Right ventricle myocardium inferior (tissue), 1 donor: ENCODE measurements at regions not wholly inside any gene's neighbourhood (a gene's known extent, or its start where the extent isn't known, plus 50 kb on each side); places are given as distances from the start of the nearest gene placed in this dataset.
A peak's percentile ranks its signal among the peaks of the same experiment; 100 is the strongest.

ENCODE experiments used
- ATAC-seq: fragments of 200-7000 bp; cut with Tn5 transposase; one replicate; pipeline ENCODE4 v1.9.1; 2020; ENCODE audit warnings: mild to moderate bottlenecking, moderate library complexity
- DNase-seq: peaks from one replicate; pipeline ENCODE4 v3.0.0; 2021; ENCODE audit errors: missing footprints
- intact Hi-C: fragments of 100-400 bp; cut with DNase I; formaldehyde crosslinking; loops from one replicate; pipeline ENCODE4 v1.11.0; 2022
- donor health status: DM: no; HTN: yes; CAD: no; lungs with severe emphysema.

- intact Hi-C loops: no loop called here
- ATAC-seq (no peak), DNase-seq (no peak)
These were observed 222.4 kb downstream of the UNC5CL start for GRCh38 chr6:40816601-40817000.

DNA sequence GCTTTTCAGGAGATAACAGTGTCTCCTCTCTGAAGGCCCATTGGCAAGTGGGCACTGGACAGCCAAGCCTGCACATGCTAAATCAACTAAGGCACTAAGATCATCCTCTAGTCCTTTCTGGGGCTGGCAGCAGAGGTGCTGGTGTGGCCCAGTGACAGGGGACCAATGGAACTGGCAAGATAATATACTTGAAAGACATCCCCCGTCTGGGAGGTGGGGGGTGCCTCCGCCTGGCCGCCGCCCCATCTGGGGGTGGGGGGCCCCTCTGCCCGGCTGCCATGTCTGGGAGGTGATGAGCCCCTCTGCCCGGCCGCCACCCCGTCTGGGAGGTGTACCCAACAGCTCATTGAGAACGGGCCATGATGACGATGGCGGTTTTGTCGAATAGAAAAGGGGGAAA, 223.3 kb downstream of the UNC5CL start:
- ATAC-seq (no peak), DNase-seq (no peak)
- intact Hi-C loops: no loop called here

- intact Hi-C loops: no loop called here
- no peak for ATAC-seq
- no peak for DNase-seq
These were observed 223.0 kb upstream of the LRFN2 start for GRCh38 chr6:40810171-40810570.

DNA sequence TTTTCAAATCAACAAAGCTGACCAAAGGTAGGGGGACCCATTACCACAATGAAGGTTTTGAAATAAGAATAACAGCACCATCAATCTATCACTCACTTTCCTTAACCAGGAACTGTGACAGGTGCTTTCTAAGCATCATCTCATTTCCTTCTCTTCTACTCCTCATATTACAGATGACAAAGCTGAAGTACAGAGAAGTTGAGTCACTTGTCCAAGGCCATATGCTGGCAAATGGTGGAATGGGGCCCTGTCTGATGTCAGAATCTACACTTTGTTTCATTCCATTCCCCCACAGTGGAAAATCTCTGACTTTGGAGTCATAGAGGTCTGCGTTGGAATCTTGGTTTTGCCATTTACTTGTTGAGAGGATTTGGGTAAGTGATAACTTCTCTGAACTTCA, 222.5 kb upstream of the LRFN2 start:
- no peak for DNase-seq
- no peak for ATAC-seq
- intact Hi-C loops: no loop called here

GRCh38 chr6:40807484-40807883, 220.3 kb upstream of the LRFN2 start:
- ATAC-seq: no peak
- intact Hi-C loops: no loop called here
- DNase-seq: no peak

DNA sequence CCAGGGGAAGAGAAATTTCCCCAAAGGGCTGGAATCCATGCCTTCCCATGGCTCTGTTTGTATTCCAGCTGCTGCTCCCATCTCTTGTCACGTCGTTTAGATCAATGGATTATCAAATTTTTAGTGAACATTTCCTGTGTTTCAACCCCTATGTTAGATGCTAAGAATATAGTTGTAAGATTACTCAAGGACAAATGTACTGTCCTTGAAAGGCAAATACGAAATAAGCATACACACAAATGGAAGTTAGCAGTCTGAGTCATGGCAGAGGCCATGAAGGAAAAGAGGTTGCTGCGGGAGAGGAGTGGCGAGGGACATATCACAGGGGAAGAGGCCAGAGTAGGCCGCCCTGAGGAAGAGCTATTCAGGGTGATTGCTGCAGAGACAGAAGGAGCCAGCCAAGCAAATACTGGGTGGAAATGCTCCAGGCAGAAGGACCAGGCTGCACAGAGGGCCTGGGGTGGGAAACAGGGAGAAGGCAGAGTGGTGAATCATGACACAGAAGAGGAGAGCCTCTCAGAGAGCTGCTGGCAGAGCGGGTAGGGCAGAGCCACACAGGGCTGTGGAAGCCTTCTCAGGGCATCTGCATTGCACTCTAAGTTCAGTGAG, 219.2 kb upstream of the LRFN2 start:
- no peak for ATAC-seq
- intact Hi-C loops: no loop called here
- no peak for DNase-seq

GRCh38 chr6:40805336-40805735, 218.2 kb upstream of the LRFN2 start:
- intact Hi-C loops: no loop called here
- DNase-seq: no peak
- ATAC-seq: no peak

DNA sequence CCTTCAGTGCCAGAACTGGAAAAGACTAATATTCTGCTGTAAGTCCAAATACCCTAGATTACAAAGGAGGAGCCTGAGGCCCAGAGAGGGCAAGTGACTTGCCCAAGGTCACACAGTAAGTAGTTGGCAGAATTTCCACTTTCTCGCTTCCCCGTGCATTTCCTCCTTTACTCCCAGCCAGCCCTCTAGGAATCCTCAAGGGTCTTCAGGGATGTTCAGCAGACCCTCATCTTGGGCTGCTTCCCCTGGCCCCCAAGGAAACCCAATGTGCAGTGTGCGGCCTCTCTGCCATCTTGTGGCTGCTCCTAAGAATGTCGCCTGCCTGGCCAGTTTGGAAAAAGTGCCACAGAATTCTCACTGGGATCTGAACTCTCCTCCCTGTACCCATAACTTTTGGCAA, 217.7 kb upstream of the LRFN2 start:
- no peak for DNase-seq
- ATAC-seq: no peak
- intact Hi-C loops: no loop called here

GRCh38 chr6:40803897-40804702, 216.9 kb upstream of the LRFN2 start:
- no peak for ATAC-seq
- intact Hi-C loops: no loop called here
- no peak for DNase-seq

GRCh38 chr6:40802481-40802880, 215.3 kb upstream of the LRFN2 start:
- ATAC-seq: peak; percentile 67
- intact Hi-C loops: no loop called here
- no peak for DNase-seq

DNA sequence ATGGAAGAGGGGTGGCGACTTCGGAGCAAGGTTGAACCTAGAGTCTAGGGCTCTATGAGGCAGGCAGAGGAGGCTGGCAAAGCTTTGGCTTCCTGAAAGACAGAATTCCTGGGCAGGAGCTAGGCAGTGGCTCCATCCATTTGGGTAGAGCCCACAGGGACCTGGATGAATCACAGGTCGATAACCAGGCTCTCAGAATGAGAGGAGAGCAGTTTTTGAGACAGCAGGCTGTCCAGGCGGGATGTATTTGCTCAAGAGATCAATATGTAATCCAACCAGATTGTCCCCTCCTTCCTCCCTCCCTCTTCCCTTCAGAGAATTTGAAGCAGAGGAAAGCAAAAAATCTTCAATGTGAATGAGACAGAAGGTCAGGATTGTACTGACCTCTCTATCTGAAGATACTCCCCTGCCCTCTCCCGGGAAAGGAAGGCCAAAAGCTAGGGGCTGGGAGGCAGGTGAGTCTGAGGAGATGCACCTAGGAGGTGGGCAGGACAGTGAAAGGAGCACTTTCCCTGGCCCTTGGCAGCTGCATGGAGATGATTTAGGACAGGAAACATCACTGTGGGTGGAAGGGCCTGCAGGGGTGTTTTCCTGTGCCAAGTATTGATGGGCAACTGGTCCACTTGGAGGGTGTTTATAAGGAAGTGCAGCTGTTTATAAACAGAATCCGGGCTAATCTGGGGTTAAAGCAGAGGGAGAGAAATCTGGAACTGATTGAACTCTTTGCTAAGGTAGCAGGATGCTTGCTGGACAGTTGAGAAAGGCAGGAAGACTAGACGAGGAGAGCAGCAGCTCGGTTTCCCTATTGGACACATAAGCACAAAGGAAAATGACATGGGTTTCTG, 212.4 kb upstream of the LRFN2 start:
- DNase-seq (no peak), ATAC-seq (no peak)
- intact Hi-C loops: no loop called here

DNA sequence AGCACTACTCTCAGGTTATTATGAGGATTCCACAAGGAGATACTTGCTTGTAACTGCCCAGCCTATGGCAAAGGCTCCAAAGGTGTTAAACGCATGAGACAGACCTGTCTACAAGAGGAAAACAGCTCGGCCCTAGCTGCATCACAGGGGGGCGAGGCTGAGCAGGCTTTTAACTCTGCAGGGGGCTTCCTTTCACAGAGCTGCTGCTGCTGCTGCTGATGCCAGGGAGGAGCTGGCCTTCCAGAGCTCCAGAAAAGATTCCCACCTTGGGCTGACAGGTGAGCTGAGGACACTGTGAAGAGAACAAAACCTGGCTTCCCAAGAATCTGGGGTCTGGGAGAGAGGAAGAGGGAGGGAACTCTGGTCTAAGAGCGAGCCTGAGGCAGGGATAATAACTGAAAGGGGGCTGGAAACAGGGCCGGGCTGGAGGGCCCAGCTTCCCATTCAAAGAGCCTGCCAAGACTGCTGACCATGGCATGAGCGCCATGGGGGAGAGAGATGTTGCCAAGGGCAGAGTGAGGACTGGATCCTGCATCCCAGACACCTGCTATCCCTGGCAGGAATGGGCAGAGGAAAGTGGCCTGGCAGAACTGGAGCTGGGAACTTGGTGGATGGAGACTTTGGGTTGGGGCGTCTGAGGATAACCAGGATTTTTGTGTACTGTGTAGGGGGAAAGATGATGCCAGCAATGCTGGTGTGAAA, 211.1 kb upstream of the LRFN2 start:
- intact Hi-C loops: no loop called here
- no peak for ATAC-seq
- no peak for DNase-seq

DNA sequence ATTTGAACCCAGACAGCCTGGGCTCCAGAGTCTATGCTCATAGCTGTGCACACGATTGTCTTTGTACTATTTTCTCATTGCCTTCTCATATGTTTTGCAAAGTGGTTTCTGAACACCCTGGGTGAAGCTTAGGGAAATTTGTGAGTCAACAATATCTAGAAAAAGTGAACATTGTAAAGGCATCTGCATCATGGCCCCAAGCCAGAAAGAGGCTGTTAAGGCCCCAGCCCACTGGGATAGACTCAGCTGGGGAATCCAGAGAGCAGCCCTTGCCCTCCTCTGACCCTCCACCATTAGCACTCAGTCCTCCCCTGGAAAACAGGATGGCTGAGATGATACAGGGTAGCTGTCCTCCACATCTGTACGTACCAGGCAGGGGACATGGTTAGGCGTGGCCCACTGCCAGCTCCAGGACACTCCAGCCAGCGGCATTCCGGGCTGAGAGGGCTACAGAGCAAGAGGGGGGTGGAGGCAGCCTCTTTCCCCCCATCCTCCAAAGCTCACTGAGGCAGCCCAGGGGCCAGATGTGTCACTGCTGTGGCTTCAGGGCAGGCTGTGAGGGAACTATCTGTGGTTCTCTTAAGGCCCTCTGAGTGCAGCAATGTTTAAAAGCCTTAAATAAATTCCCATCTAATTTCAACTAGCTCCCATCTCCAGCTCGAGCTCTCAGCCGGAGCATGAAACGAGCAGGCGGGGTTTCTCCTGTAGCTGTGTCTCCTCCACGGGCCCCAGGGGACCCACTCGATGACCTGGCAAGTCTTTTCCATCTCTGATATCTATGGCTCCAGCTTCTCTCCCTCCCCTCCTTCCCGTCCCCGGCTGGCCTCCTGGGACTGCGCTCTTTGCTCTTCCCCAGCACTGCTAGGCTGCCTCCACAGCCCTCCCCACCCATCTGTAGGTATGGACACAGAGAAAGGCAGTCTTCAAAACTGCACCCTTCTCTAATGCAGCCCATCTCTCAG, 209.4 kb upstream of the LRFN2 start:
- peak; percentile 66 for DNase-seq
- peak; percentile 39 for ATAC-seq
- intact Hi-C loops: no loop called here

DNA sequence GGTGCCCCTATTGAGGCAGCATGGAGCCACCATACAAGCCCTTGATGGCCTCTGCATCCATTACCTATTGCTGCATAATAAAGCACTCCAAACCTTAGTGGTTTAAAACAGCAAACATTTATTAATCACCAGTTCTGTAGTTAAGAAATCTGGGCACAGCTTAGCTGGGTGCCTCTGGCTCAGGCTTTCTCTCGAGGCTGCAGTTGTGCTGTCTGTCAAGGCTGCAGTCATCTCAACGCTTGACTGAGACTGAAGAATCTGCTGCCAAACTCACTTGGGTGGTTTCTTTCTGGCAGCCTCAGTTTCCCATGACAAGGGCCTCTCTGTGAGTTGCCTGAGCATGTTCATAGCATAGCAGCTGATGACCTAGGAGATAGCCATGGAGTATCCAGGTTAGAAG, 207.4 kb upstream of the LRFN2 start:
- no peak for DNase-seq
- intact Hi-C loops: no loop called here
- no peak for ATAC-seq

- no peak for ATAC-seq
- intact Hi-C loops: no loop called here
- DNase-seq: no peak
These were observed 205.0 kb upstream of the LRFN2 start for GRCh38 chr6:40792183-40792582.

- no peak for ATAC-seq
These were observed 203.8 kb upstream of the LRFN2 start for GRCh38 chr6:40791004-40791403.

GRCh38 chr6:40788661-40789655, 201.8 kb upstream of the LRFN2 start:
- DNase-seq (no peak), ATAC-seq (no peak)
- intact Hi-C loops: no loop called here

More at GRCh38 chr6:40791004-40791403, 203.8 kb upstream of the LRFN2 start:
- DNase-seq: no peak
- intact Hi-C loops: no loop called here
